HG02623 (cell line): ENCODE measurements at regions not wholly inside any gene's neighbourhood (a gene's known extent, or its start where the extent isn't known, plus 50 kb on each side); places are given as distances from the start of the nearest gene placed in this dataset.

Experiments
- ATAC-seq: cut with Tn5 transposase; IDR thresholded peaks from one replicate; pipeline ENCODE4 v1.9.1; 2021; ENCODE audit warnings: moderate library complexity; ENCODE audit not compliant: unreplicated experiment

- peak; percentile 32 for ATAC-seq
Measured at GRCh38 chrX:45714866-45715265, 514.2 kb upstream of the DIPK2B start.

GRCh38 chrX:45712067-45712466, 511.4 kb upstream of the DIPK2B start:
- no peak for ATAC-seq

GRCh38 chrX:45711231-45711630, 510.6 kb upstream of the DIPK2B start:
- ATAC-seq: no peak

GRCh38 chrX:45710081-45710801, 509.6 kb upstream of the DIPK2B start:
- peak; percentile 80 for ATAC-seq

DNA sequence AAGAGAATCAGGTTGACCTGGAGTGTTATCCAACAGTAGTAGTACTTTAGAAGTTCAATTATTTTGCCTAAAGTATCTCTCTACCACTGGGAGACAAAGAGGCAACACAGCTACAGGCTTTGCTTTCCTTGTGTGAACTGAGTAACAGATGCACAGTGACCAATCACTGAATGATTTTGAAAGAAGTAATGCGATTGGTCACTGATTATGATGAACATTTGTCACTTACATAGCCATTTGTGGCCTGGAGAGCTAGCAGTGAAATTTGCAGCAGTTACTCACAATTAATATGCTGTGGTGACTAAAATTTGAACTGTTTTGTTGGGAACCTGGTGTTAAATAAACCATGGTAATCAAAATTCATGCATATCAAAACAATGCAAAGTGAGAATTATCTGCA, 508.7 kb upstream of the DIPK2B start:
- ATAC-seq: no peak

DNA sequence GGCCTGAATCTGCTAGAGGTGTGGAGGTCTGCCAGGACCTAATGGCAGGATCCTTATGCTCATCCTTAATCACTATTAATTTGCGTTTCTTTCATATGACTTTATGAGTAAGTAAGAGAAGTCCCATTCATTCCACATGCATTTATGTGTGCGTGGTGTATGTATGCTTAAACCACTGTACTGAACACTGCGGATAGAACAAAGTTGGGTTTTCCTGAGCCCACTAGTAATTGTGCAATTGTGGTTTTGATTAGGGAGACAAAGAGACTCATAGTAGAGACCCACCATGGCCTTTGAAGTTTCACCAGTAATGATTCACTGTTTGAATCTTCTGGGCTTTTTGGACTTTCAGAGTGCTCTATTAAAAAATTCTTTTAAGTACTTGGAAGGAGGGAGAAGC, 498.5 kb upstream of the DIPK2B start:
- no peak for ATAC-seq

- ATAC-seq: no peak
Measured at GRCh38 chrX:45697591-45697990, 496.9 kb upstream of the DIPK2B start.

DNA sequence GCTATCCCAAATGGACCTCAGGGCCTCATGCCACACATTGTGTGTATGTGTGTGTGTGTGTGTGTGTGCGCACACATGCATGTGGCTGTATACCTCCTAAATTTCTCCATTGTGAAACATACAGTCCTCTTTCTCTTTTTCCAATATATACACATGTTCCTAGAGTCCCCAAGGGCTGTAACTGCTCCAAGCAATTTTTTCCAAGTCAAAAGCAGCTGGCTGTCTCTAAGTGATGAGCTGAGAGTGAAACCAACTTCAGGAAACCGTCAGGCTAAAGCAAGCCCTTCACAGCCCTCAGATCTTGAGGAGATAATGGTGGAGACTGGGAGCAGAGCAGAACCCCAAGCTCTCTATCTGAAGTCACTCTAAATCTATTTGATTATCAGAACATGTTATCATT, 496.1 kb upstream of the DIPK2B start:
- no peak for ATAC-seq

GRCh38 chrX:45689971-45690370, 489.3 kb upstream of the DIPK2B start:
- ATAC-seq: no peak

DNA sequence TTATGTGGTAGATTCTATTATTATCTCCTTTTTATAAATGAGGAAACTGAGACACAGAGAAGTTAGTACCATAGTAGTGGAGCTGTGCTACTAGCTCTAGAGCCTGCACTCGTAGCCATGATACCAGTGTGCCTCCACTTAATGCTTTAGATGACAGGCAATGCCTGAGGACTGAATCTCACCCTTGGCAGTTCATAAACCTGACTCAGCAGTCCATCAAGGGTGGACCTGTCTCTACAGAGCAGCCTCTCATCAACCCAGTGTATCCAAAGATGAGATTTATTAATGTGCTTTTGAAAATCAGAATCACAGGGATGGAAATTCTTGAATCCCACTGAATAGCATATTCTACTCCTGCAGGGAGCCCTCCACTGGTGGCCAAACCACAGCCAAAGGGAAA, 483.2 kb upstream of the DIPK2B start:
- no peak for ATAC-seq

DNA sequence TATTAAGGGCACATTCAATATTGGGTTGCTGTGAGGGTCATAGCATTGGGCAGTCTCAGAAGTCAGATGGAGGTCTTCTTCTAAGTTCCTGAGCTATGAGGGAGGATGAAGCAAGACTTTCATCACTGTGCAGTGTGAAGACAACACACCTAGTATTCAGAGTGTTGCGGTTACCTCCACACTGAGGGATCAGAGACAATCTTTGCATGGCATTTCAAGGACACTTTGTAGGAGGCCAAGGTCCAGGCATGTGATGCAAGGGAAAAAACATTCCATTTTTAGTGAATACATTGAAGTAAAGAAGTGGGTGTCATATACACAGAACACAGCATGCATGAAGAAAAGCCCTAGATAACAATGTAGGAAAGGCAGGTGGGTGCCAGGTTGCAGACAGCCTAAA, 481.2 kb upstream of the DIPK2B start:
- ATAC-seq: no peak

DNA sequence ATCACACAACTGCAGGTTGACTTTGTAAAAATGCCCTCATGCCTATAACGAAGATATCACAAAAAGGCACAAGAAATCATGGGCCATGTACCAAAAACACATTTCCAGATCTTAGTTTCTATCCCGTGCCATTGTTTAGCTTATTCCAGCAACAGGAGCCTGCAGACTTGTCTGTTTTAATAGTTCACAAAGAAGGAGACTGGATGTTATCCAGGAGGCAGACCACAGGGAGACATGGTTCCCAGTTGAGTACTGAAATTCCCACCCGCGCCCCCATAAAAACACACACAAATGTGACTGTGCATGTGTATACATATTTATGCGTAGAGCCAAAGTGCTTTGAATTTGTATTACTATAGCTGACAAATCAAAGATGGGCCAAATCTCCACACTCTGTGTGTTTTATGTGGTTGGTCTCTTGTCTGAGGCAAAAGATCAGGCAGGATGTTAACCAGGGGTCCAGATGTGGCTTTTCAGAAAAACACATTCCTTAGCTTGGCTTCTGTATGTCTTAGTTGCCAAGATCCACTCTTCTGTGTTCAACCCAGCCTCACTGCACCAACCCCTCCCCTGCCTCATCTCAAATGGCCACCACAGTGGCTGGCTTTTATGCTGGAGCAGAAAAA, 469.2 kb upstream of the DIPK2B start:
- no peak for ATAC-seq

GRCh38 chrX:45668686-45669443, 468.2 kb upstream of the DIPK2B start:
- no peak for ATAC-seq

DNA sequence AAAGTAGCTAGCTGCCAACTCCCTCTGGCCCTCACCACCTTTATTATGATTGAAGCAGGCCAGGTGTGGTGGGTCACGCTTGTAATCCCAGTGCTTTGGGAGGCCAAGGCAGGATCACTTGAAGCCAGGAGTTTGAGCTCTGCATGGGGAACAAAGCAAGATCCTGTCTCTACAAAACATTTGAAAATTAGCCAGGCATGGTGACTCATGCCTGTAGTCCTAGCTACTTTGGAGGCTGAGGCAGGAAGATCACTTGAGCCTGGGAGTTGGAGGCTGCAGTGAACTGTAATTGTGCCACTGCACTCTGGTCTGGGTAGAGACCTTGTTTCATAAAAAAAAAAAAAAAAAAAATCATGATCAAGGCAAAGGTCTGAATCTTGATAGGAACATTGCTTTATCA, 467.0 kb upstream of the DIPK2B start:
- ATAC-seq: no peak

GRCh38 chrX:45664727-45665290, 464.1 kb upstream of the DIPK2B start:
- ATAC-seq: no peak

- no peak for ATAC-seq
Measured at GRCh38 chrX:45660477-45660876, 459.8 kb upstream of the DIPK2B start.

GRCh38 chrX:45633419-45633818, 432.7 kb upstream of the DIPK2B start:
- ATAC-seq: no peak

DNA sequence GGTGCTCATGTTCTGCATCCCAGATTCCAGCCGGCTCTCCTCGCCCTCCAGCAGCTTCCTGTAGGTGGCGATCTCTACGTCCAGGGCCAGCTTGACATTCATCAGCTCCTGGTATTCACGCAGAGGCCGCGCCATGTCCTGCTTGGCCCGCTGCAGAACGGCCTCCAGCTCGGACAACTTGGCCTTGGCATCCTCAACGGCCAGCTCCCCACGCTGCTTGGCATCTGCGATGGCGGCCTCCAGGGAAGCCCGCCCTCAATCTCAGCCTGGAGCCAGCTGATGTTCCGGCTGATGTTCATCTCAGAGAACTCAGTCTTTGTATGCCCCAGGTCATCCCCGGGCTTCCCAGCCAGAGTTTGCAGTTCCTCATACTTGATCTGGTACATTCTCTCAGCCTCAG, 431.8 kb upstream of the DIPK2B start:
- ATAC-seq: no peak

DNA sequence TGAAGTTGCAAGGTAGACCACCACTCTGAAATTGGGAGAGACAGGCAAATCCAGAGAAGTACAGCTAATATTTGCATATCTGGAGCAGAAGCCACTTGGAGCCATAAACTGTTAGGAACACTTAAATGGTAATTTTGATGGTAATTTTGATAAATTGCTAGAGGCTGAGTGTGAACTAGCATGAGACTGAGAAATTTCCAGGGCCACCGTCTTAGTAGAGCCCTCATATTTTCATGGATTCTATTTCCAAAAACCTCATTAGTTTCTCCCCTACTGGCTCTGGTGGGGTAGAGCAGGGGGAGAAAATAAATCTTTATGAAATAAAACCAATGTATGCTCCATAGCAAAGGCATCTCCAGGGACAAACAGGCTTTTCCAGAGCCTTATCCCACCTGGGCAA, 429.4 kb upstream of the DIPK2B start:
- no peak for ATAC-seq

DNA sequence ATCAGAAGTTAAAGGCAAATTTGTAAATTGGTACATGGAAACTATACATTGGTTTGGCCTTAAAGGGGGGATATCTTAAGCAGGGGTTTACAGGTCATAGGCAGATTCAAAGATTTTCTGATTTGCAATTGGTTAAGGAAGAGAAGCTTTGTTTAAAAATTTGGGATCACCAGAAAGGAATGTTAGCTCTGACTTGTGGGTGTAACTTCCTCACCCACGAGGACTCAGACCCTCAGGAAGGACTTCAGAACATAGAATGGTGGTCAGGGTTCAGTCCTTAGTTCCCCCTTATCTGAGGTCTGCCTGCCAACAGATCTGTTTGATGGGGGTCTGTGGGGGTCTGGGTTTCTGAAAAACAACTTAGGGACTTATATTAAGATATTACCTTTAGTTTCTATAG, 427.4 kb upstream of the DIPK2B start:
- no peak for ATAC-seq

DNA sequence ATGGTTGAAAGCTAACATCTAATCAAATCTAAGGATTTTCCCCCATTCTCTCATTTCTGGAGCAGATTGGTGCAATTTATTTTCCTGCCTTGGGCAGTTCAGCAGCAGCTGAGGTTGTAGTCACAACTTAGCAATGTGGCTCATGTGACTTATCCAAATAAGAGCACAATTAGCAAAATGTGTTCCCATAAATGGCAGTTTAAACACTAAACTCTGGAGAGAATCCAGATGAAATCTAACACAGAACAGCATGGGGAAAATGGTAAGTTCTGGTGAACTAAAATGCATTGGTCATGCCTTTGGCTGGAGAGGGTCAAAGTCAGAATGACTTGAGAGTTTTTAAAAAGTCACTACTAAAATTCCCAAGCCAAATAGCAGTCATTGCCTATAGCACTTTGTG, 422.6 kb upstream of the DIPK2B start:
- ATAC-seq: no peak

DNA sequence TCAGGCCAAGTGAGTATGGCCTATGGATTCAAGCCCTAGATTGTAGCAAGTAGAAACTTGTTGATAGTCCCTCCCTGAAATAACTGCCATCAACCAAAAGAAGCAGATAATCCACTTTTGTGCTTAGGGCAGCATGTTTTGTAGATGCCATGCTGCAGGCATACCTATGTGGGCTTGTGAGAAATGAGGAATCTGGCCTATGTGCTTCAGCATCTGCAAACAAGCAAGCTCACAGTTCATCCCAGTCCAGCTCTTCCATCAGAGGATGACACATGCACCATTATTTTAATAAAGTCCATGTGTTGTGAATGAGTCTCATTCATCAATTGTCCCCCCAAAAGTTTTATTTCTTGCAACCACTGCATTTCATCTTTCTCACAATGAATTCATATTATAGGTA, 421.9 kb upstream of the DIPK2B start:
- no peak for ATAC-seq
